ENCODE measurements at regions not wholly inside any gene's neighbourhood (a gene's known extent, or its start where the extent isn't known, plus 50 kb on each side); places are given as distances from the start of the nearest gene placed in this dataset.

DNA sequence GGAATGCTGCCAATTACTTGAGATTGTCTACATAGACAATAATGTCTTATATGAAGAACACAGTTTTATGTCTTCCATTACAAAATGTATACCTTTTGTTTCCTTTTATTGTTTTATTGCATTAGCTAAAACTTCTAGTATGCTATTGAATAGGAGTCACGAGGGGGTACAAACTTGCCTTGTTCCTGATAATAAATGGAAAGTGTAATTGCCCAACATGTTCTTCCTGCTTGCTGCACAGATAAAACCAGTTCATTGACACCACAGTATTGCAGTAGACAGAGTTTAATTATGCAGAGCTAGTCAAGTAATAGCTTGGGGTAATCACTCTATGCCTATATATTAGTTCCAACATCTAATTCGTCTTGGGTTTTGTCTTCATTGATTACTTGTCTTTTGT lies 1276.2 kb upstream of the NRXN1 start:
- H4K20me1 ChIP-seq (ENCODE audit: control insufficient read depth, extremely low read depth, insufficient read depth, low read length) = no peaks in the 10 kb centered on the region
- H3K9me1 ChIP-seq (ENCODE audit: control insufficient read depth, extremely low read depth, insufficient read depth, low read length) = no peaks in the 10 kb centered on the region
- no peaks in the 10 kb centered on the region for H3K79me2 ChIP-seq (ENCODE audit: control insufficient read depth, insufficient read depth, low read length)
- no peaks in the 10 kb centered on the region for H3K9me3 ChIP-seq (ENCODE audit: control insufficient read depth, low read depth, low read length)
- no peak overlapping the region for H3K4me3 ChIP-seq (ENCODE audit: control insufficient read depth in 2 of 3, extremely low read depth in 1 of 3, insufficient read depth in 2 of 3, low read depth in 1 of 3, low read length in 3 of 3)
- FAIRE-seq = no peak
- no peak overlapping the region for H3K9ac ChIP-seq (ENCODE audit: control insufficient read depth, extremely low read depth, insufficient read depth, low read length)
- no peak overlapping the region for H3K27ac ChIP-seq (ENCODE audit: control insufficient read depth, insufficient read depth, low read length)
- H3K4me1 ChIP-seq (ENCODE audit: control insufficient read depth, extremely low read depth, insufficient read depth, low read length) = no peaks in the 10 kb centered on the region
- dilution Hi-C loops (cut with MboI; ENCODE audit: extremely low pct_ligation_motif_present, low sequenced_read_pairs) = no loop called here
- H3K36me3 ChIP-seq (ENCODE audit: control insufficient read depth in 2 of 2, extremely low read depth in 1 of 2, insufficient read depth in 2 of 2, low read length in 2 of 2) = no peaks in the 10 kb centered on the region
- TF ChIP-seq EZH2 (IDR thresholded peaks at IDR 0.05; ENCODE audit: low read length) = no peak
- TF ChIP-seq, protein P1, sequence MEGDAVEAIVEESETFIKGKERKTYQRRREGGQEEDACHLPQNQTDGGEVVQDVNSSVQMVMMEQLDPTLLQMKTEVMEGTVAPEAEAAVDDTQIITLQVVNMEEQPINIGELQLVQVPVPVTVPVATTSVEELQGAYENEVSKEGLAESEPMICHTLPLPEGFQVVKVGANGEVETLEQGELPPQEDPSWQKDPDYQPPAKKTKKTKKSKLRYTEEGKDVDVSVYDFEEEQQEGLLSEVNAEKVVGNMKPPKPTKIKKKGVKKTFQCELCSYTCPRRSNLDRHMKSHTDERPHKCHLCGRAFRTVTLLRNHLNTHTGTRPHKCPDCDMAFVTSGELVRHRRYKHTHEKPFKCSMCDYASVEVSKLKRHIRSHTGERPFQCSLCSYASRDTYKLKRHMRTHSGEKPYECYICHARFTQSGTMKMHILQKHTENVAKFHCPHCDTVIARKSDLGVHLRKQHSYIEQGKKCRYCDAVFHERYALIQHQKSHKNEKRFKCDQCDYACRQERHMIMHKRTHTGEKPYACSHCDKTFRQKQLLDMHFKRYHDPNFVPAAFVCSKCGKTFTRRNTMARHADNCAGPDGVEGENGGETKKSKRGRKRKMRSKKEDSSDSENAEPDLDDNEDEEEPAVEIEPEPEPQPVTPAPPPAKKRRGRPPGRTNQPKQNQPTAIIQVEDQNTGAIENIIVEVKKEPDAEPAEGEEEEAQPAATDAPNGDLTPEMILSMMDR (optimal IDR thresholded peaks at IDR 0.05 in 1 of 3, IDR thresholded peaks at IDR 0.05 in 1 of 3, conservative IDR thresholded peaks at IDR 0.05 in 1 of 3; ENCODE audit: extremely low read depth in 1 of 3, insufficient read depth in 2 of 3, low read length in 3 of 3) = no peak
- no peak for DNase-seq (ENCODE audit: low read depth, low spot score)
- no peaks in the 10 kb centered on the region for H3K27me3 ChIP-seq (ENCODE audit: control insufficient read depth, extremely low read depth, insufficient read depth, low read length)
- H2AFZ ChIP-seq (ENCODE audit: control insufficient read depth, low read length) = no peak overlapping the region
- H3K4me2 ChIP-seq (ENCODE audit: control insufficient read depth, extremely low read depth, insufficient read depth, low read depth, low read length) = no peak overlapping the region

DNA sequence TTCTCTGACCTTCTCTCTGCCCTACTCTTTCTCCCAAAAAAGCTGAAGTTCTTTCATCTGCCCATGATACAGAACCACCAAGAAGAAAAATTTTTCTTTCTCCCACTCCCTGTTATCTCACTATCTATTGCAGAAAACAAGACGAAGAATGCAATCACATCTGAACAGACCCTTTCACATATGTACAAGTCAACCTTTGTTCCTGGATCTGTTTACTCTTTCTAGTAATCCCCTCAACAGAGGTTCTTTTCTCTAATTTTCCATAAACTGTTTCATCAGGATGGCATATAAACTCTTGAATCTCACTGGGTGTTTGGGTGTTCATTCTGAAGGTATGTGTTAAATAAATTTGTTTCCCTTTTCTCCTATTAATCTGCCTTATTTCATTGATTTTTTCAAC lies 1262.7 kb upstream of the NRXN1 start:
- Histone ChIP-seq H3K9ac (ENCODE audit: control insufficient read depth, extremely low read depth, insufficient read depth, low read length) (no peak overlapping the region), H3K9me1 (ENCODE audit: control insufficient read depth, extremely low read depth, insufficient read depth, low read length) (no peaks in the 10 kb centered on the region), H3K4me2 (ENCODE audit: control insufficient read depth, extremely low read depth, insufficient read depth, low read depth, low read length) (no peak overlapping the region), H3K79me2 (ENCODE audit: control insufficient read depth, insufficient read depth, low read length) (no peaks in the 10 kb centered on the region), H3K36me3 (ENCODE audit: control insufficient read depth in 2 of 2, extremely low read depth in 1 of 2, insufficient read depth in 2 of 2, low read length in 2 of 2) (no peaks in the 10 kb centered on the region), H3K27me3 (ENCODE audit: control insufficient read depth, extremely low read depth, insufficient read depth, low read length) (no peaks in the 10 kb centered on the region), H4K20me1 (ENCODE audit: control insufficient read depth, extremely low read depth, insufficient read depth, low read length) (no peaks in the 10 kb centered on the region), H3K9me3 (ENCODE audit: control insufficient read depth, low read depth, low read length) (no peaks in the 10 kb centered on the region), H3K4me3 (ENCODE audit: control insufficient read depth in 2 of 3, extremely low read depth in 1 of 3, insufficient read depth in 2 of 3, low read depth in 1 of 3, low read length in 3 of 3) (no peak overlapping the region), H3K4me1 (ENCODE audit: control insufficient read depth, extremely low read depth, insufficient read depth, low read length) (no peaks in the 10 kb centered on the region), H3K27ac (ENCODE audit: control insufficient read depth, insufficient read depth, low read length) (no peak overlapping the region), H2AFZ (ENCODE audit: control insufficient read depth, low read length) (no peak overlapping the region)
- TF ChIP-seq EZH2 (IDR thresholded peaks at IDR 0.05; ENCODE audit: low read length) = no peak
- TF ChIP-seq, protein P1 (optimal IDR thresholded peaks at IDR 0.05 in 1 of 3, IDR thresholded peaks at IDR 0.05 in 1 of 3, conservative IDR thresholded peaks at IDR 0.05 in 1 of 3; ENCODE audit: extremely low read depth in 1 of 3, insufficient read depth in 2 of 3, low read length in 3 of 3) = no peak
- DNase-seq (ENCODE audit: low read depth, low spot score) = no peak
- dilution Hi-C loops (cut with MboI; ENCODE audit: extremely low pct_ligation_motif_present, low sequenced_read_pairs) = no loop called here
- no peak for FAIRE-seq
